Neural progenitor cell (in vitro differentiated cells): ENCODE measurements at regions not wholly inside any gene's neighbourhood (a gene's known extent, or its start where the extent isn't known, plus 50 kb on each side); places are given as distances from the start of the nearest gene placed in this dataset.

ENCODE experiments used
- DNase-seq: peaks from one replicate; pipeline ENCODE4 v3.0.0-alpha.2; 2016; ENCODE audit warnings: low spot score
- H2AFZ ChIP-seq: fragments of 200-600 bp; sonication (generic); replicated peaks from 2 replicates; pipeline ENCODE4 v1.6.1; 2016; ENCODE audit warnings: antibody characterized with exemption
- H3F3A ChIP-seq: fragments of 200-600 bp; sonication (generic); 2 replicates; pipeline ENCODE4 v1.6.1; 2016; ENCODE audit warnings: antibody characterized with exemption, low read depth
- H3K27ac ChIP-seq: fragments of 200-600 bp; sonication (generic); 2 replicates; pipeline ENCODE4 v1.5.1; 2016; ENCODE audit warnings: mild to moderate bottlenecking
- H3K27me3 ChIP-seq: fragments of 200-600 bp; sonication (generic); 2 replicates; pipeline ENCODE4 v1.6.1; 2016; ENCODE audit warnings: mild to moderate bottlenecking, moderate library complexity
- H3K36me3 ChIP-seq: fragments of 200-600 bp; sonication (generic); 2 replicates; pipeline ENCODE4 v1.5.1; 2016
- H3K4me1 ChIP-seq: fragments of 200-600 bp; sonication (generic); 2 replicates; pipeline ENCODE4 v1.6.1; 2016; ENCODE audit warnings: mixed run types
- H3K4me2 ChIP-seq: fragments of 200-600 bp; sonication (generic); 2 replicates; pipeline ENCODE4 v1.6.1; 2016
- H3K4me3 ChIP-seq: fragments of 200-600 bp; sonication (generic); 2 replicates; pipeline ENCODE4 v1.5.1; 2016
- H3K79me2 ChIP-seq: fragments of 200-600 bp; sonication (generic); 2 replicates; pipeline ENCODE4 v1.6.1; 2016; ENCODE audit warnings: low read depth
- H3K9ac ChIP-seq: fragments of 200-600 bp; sonication (generic); 2 replicates; pipeline ENCODE4 v1.6.1; 2016
- H3K9me3 ChIP-seq: fragments of 200-600 bp; sonication (generic); 2 replicates; pipeline ENCODE4 v1.5.1; 2016; ENCODE audit warnings: low read depth
- H4K20me1 ChIP-seq: fragments of 200-600 bp; sonication (generic); 2 replicates; pipeline ENCODE4 v1.6.1; 2016; ENCODE audit warnings: low read depth
- H3K27ac Mint-ChIP-seq: 3 replicates; pipeline ENCODE4 v1.8.0; 2021; ENCODE audit warnings: mixed read lengths
- H3K27me3 Mint-ChIP-seq: 2 replicates; pipeline ENCODE4 v1.8.0; 2022; ENCODE audit warnings: low read depth, mild to moderate bottlenecking, inconsistent platforms, moderate library complexity, mixed read lengths; ENCODE audit not compliant: insufficient read depth
- H3K36me3 Mint-ChIP-seq: 3 replicates; pipeline ENCODE4 v1.8.0; 2021; ENCODE audit warnings: mixed read lengths
- H3K4me1 Mint-ChIP-seq: 3 replicates; pipeline ENCODE4 v1.8.0; 2021; ENCODE audit warnings: mixed read lengths
- H3K4me3 Mint-ChIP-seq: 3 replicates; pipeline ENCODE4 v1.8.0; 2021; ENCODE audit warnings: mild to moderate bottlenecking, moderate library complexity, mixed read lengths
- H3K9me3 Mint-ChIP-seq: 3 replicates; pipeline ENCODE4 v1.8.0; 2020; ENCODE audit warnings: mixed read lengths
- CTCF ChIP-seq: fragments of 200-600 bp; sonication (generic); IDR thresholded peaks from 2 replicates; pipeline ENCODE4 v1.5.1; 2017; ENCODE audit warnings: antibody characterized with exemption, mild to moderate bottlenecking
- EZH2 ChIP-seq: fragments of 200-600 bp; sonication (generic); IDR thresholded peaks from 2 replicates; pipeline ENCODE4 v1.6.1; 2017; ENCODE audit warnings: antibody characterized with exemption, mild to moderate bottlenecking, moderate library complexity
- EZH2phosphoT487 ChIP-seq: fragments of 200-600 bp; sonication (generic); IDR thresholded peaks from 2 replicates; pipeline ENCODE4 v1.6.1; 2017; ENCODE audit warnings: antibody characterized with exemption

GRCh38 chr18:14916181-14916580 is 168.2 kb downstream of the ANKRD30B start:
- Histone ChIP-seq H3K36me3 (no peaks in the 10 kb centered on the region), H2AFZ (no peak overlapping the region), H3K9ac (no peak overlapping the region), H3K4me1 (no peaks in the 10 kb centered on the region), H3K27me3 (no peaks in the 10 kb centered on the region), H3K27ac (no peak overlapping the region), H3K79me2 (no peaks in the 10 kb centered on the region), H3F3A (no peaks in the 10 kb centered on the region), H3K9me3 (peaks cover 10% of the 10 kb centered on the region), H4K20me1 (no peaks in the 10 kb centered on the region), H3K4me3 (no peak overlapping the region), H3K4me2 (no peak overlapping the region)
- peaks cover 2% of the 10 kb centered on the region for H3K27me3 Mint-ChIP-seq
- no peak overlapping the region for H3K4me3 Mint-ChIP-seq
- H3K27ac Mint-ChIP-seq: no peak overlapping the region
- H3K36me3 Mint-ChIP-seq: no peaks in the 10 kb centered on the region
- H3K9me3 Mint-ChIP-seq: peaks cover 48% of the 10 kb centered on the region
- no peak for TF ChIP-seq CTCF
- TF ChIP-seq EZH2: no peak
- no peak for TF ChIP-seq EZH2phosphoT487
- no peak for DNase-seq
- no peaks in the 10 kb centered on the region for H3K4me1 Mint-ChIP-seq

- Histone ChIP-seq H3F3A (no peaks in the 10 kb centered on the region), H3K36me3 (no peaks in the 10 kb centered on the region), H3K27ac (no peak overlapping the region), H3K79me2 (no peaks in the 10 kb centered on the region), H4K20me1 (no peaks in the 10 kb centered on the region), H3K9me3 (peaks cover 10% of the 10 kb centered on the region), H2AFZ (no peak overlapping the region), H3K27me3 (no peaks in the 10 kb centered on the region), H3K4me2 (no peak overlapping the region), H3K9ac (no peak overlapping the region), H3K4me3 (no peak overlapping the region), H3K4me1 (no peaks in the 10 kb centered on the region)
- Mint-ChIP-seq H3K36me3 (no peaks in the 10 kb centered on the region), H3K27me3 (peaks cover 2% of the 10 kb centered on the region), H3K4me3 (no peak overlapping the region), H3K9me3 (peaks cover 52% of the 10 kb centered on the region), H3K4me1 (no peaks in the 10 kb centered on the region), H3K27ac (no peak overlapping the region)
- DNase-seq: no peak
- TF ChIP-seq EZH2phosphoT487 (no peak), CTCF (no peak), EZH2 (no peak)
Observed at GRCh38 chr18:14916851-14917250, 168.9 kb downstream of the ANKRD30B start.

GRCh38 chr18:14917311-14917710 is 169.3 kb downstream of the ANKRD30B start:
- H3K4me3 ChIP-seq: no peak overlapping the region
- no peak overlapping the region for H2AFZ ChIP-seq
- H3K4me2 ChIP-seq: no peak overlapping the region
- H3K27ac ChIP-seq: no peak overlapping the region
- H3K36me3 Mint-ChIP-seq: no peaks in the 10 kb centered on the region
- H3K79me2 ChIP-seq: no peaks in the 10 kb centered on the region
- no peaks in the 10 kb centered on the region for H4K20me1 ChIP-seq
- no peak overlapping the region for H3K4me3 Mint-ChIP-seq
- H3K27ac Mint-ChIP-seq: no peak overlapping the region
- no peaks in the 10 kb centered on the region for H3K27me3 ChIP-seq
- H3K9me3 ChIP-seq: peaks cover 10% of the 10 kb centered on the region
- H3K36me3 ChIP-seq: no peaks in the 10 kb centered on the region
- no peaks in the 10 kb centered on the region for H3K4me1 ChIP-seq
- H3K9ac ChIP-seq: no peak overlapping the region
- DNase-seq: no peak
- peaks cover 2% of the 10 kb centered on the region for H3K27me3 Mint-ChIP-seq
- TF ChIP-seq EZH2phosphoT487: no peak
- no peak for TF ChIP-seq EZH2
- no peak for TF ChIP-seq CTCF
- H3K9me3 Mint-ChIP-seq: peaks cover 53% of the 10 kb centered on the region
- H3F3A ChIP-seq: no peaks in the 10 kb centered on the region
- H3K4me1 Mint-ChIP-seq: no peaks in the 10 kb centered on the region

GRCh38 chr18:14919666-14920065 is 171.7 kb downstream of the ANKRD30B start:
- Histone ChIP-seq H3K4me3 (no peak overlapping the region), H3K9ac (no peak overlapping the region), H2AFZ (no peak overlapping the region), H3K79me2 (no peaks in the 10 kb centered on the region), H3K4me2 (no peak overlapping the region), H4K20me1 (no peaks in the 10 kb centered on the region), H3K36me3 (no peaks in the 10 kb centered on the region), H3K4me1 (no peaks in the 10 kb centered on the region), H3K27ac (no peak overlapping the region), H3F3A (no peaks in the 10 kb centered on the region), H3K27me3 (no peaks in the 10 kb centered on the region), H3K9me3 (peaks cover 3% of the 10 kb centered on the region)
- DNase-seq: no peak
- Mint-ChIP-seq H3K27me3 (peaks cover 2% of the 10 kb centered on the region), H3K4me3 (no peak overlapping the region), H3K27ac (no peak overlapping the region), H3K4me1 (no peaks in the 10 kb centered on the region), H3K36me3 (no peaks in the 10 kb centered on the region), H3K9me3 (peaks cover 61% of the 10 kb centered on the region)
- TF ChIP-seq EZH2 (no peak), EZH2phosphoT487 (no peak), CTCF (no peak)
